IgD-negative memory B cell (primary cell): ENCODE measurements at regions not wholly inside any gene's neighbourhood (a gene's known extent, or its start where the extent isn't known, plus 50 kb on each side); places are given as distances from the start of the nearest gene placed in this dataset.

Source experiments
- H3K27ac Mint-ChIP-seq, 3 donors: one replicate each; pipeline ENCODE4 v1.8.0; 2020 to 2022; ENCODE audit warnings: mild to moderate bottlenecking in 3 of 3, mixed read lengths in 3 of 3, moderate library complexity in 1 of 3
- H3K27me3 Mint-ChIP-seq: one replicate; pipeline ENCODE4 v1.8.0; 2021; ENCODE audit warnings: mixed read lengths
- H3K36me3 Mint-ChIP-seq: one replicate; pipeline ENCODE4 v1.8.0; 2020; ENCODE audit warnings: mild to moderate bottlenecking, mixed read lengths
- H3K4me1 Mint-ChIP-seq, 3 donors: one replicate each; pipeline ENCODE4 v1.8.0; 2020 to 2022; ENCODE audit warnings: mixed read lengths in 3 of 3, mild to moderate bottlenecking in 1 of 3
- H3K4me3 Mint-ChIP-seq, 4 donors: one replicate each; pipeline ENCODE4 v1.8.0; 2020 to 2022; ENCODE audit warnings: mild to moderate bottlenecking in 4 of 4, mixed read lengths in 4 of 4, moderate library complexity in 3 of 4
- H3K9me3 Mint-ChIP-seq, 3 donors: one replicate each; pipeline ENCODE4 v1.8.0; 2020 to 2021; ENCODE audit warnings: mixed read lengths in 3 of 3, mild to moderate bottlenecking in 1 of 3

- Mint-ChIP-seq H3K9me3 (no peaks in the 10 kb centered on the region), H3K27me3 (peaks cover 5% of the 10 kb centered on the region), H3K36me3 (no peaks in the 10 kb centered on the region), H3K4me1 (no peaks in the 10 kb centered on the region), H3K4me3 (no peak overlapping the region), H3K27ac (no peak overlapping the region)
Observed at GRCh38 chr3:167909952-167910351, 174.4 kb downstream of the SERPINI1 start.

- H3K36me3 Mint-ChIP-seq, result no peaks in the 10 kb centered on the region
- no peak overlapping the region for H3K27ac Mint-ChIP-seq
- no peaks in the 10 kb centered on the region for H3K9me3 Mint-ChIP-seq
- H3K4me3 Mint-ChIP-seq, result no peak overlapping the region
- no peaks in the 10 kb centered on the region for H3K4me1 Mint-ChIP-seq
- peaks cover 5% of the 10 kb centered on the region for H3K27me3 Mint-ChIP-seq
Observed at GRCh38 chr3:167909504-167909896, 174.0 kb downstream of the SERPINI1 start.

GRCh38 chr3:167908746-167909503, 173.4 kb downstream of the SERPINI1 start:
- Mint-ChIP-seq H3K27me3 (peaks cover 5% of the 10 kb centered on the region), H3K36me3 (no peaks in the 10 kb centered on the region), H3K27ac (no peak overlapping the region), H3K4me1 (no peaks in the 10 kb centered on the region), H3K4me3 (no peak overlapping the region), H3K9me3 (no peaks in the 10 kb centered on the region)

GRCh38 chr3:167908221-167908620, 172.7 kb downstream of the SERPINI1 start:
- no peak overlapping the region for H3K4me3 Mint-ChIP-seq
- no peaks in the 10 kb centered on the region for H3K9me3 Mint-ChIP-seq
- H3K36me3 Mint-ChIP-seq, result no peaks in the 10 kb centered on the region
- no peaks in the 10 kb centered on the region for H3K4me1 Mint-ChIP-seq
- H3K27ac Mint-ChIP-seq, result no peak overlapping the region
- peaks cover 10% of the 10 kb centered on the region for H3K27me3 Mint-ChIP-seq

GRCh38 chr3:167901138-167901537, 165.6 kb downstream of the SERPINI1 start:
- H3K27me3 Mint-ChIP-seq, result peaks cover 5% of the 10 kb centered on the region
- H3K9me3 Mint-ChIP-seq, result no peaks in the 10 kb centered on the region
- no peak overlapping the region for H3K4me3 Mint-ChIP-seq
- no peak overlapping the region for H3K27ac Mint-ChIP-seq
- no peaks in the 10 kb centered on the region for H3K36me3 Mint-ChIP-seq
- no peaks in the 10 kb centered on the region for H3K4me1 Mint-ChIP-seq

- Mint-ChIP-seq H3K27ac (no peak overlapping the region), H3K4me1 (no peaks in the 10 kb centered on the region), H3K36me3 (no peaks in the 10 kb centered on the region), H3K27me3 (peaks cover 5% of the 10 kb centered on the region), H3K9me3 (no peaks in the 10 kb centered on the region), H3K4me3 (no peak overlapping the region)
Observed at GRCh38 chr3:167899093-167899492, 163.6 kb downstream of the SERPINI1 start.

GRCh38 chr3:167898091-167898490, 162.6 kb downstream of the SERPINI1 start:
- H3K9me3 Mint-ChIP-seq, result no peaks in the 10 kb centered on the region
- no peaks in the 10 kb centered on the region for H3K36me3 Mint-ChIP-seq
- no peak overlapping the region for H3K27ac Mint-ChIP-seq
- H3K27me3 Mint-ChIP-seq, result no peaks in the 10 kb centered on the region
- H3K4me1 Mint-ChIP-seq, result no peaks in the 10 kb centered on the region
- H3K4me3 Mint-ChIP-seq, result no peak overlapping the region

GRCh38 chr3:167895684-167896083, 160.2 kb downstream of the SERPINI1 start:
- Mint-ChIP-seq H3K9me3 (no peaks in the 10 kb centered on the region), H3K4me3 (no peak overlapping the region), H3K27ac (no peak overlapping the region), H3K27me3 (peaks cover 1% of the 10 kb centered on the region), H3K36me3 (no peaks in the 10 kb centered on the region), H3K4me1 (no peaks in the 10 kb centered on the region)

- Mint-ChIP-seq H3K4me3 (no peak overlapping the region), H3K27ac (no peak overlapping the region), H3K27me3 (peaks cover 1% of the 10 kb centered on the region), H3K4me1 (no peaks in the 10 kb centered on the region), H3K9me3 (no peaks in the 10 kb centered on the region), H3K36me3 (no peaks in the 10 kb centered on the region)
Observed at GRCh38 chr3:167895178-167895577, 159.7 kb downstream of the SERPINI1 start.

- Mint-ChIP-seq H3K4me1 (no peaks in the 10 kb centered on the region), H3K36me3 (no peaks in the 10 kb centered on the region), H3K27ac (no peak overlapping the region), H3K27me3 (peaks cover 1% of the 10 kb centered on the region), H3K4me3 (no peak overlapping the region), H3K9me3 (no peaks in the 10 kb centered on the region)
Observed at GRCh38 chr3:167892205-167892604, 156.7 kb downstream of the SERPINI1 start.

- H3K4me3 Mint-ChIP-seq, result no peak overlapping the region
Observed at GRCh38 chr3:167887096-167887495, 151.6 kb downstream of the SERPINI1 start.

GRCh38 chr3:167886690-167887089, 151.2 kb downstream of the SERPINI1 start:
- Mint-ChIP-seq H3K27ac (no peak overlapping the region), H3K27me3 (peaks cover 1% of the 10 kb centered on the region), H3K36me3 (no peaks in the 10 kb centered on the region), H3K4me1 (peaks cover 1 to 5% (median 3%) of the 10 kb centered on the region in 3 donors), H3K4me3 (no peak overlapping the region), H3K9me3 (no peaks in the 10 kb centered on the region)

More at GRCh38 chr3:167887096-167887495, 151.6 kb downstream of the SERPINI1 start:
- Mint-ChIP-seq H3K27me3 (peaks cover 1% of the 10 kb centered on the region), H3K36me3 (no peaks in the 10 kb centered on the region), H3K27ac (no peak overlapping the region), H3K9me3 (no peaks in the 10 kb centered on the region), H3K4me1 (peaks cover 0 to 2% (median 0%) of the 10 kb centered on the region in 3 donors)

- H3K9me3 Mint-ChIP-seq, result no peaks in the 10 kb centered on the region
- H3K27me3 Mint-ChIP-seq, result no peaks in the 10 kb centered on the region
- peaks cover 1 to 5% (median 3%) of the 10 kb centered on the region in 3 donors for H3K4me1 Mint-ChIP-seq
- H3K4me3 Mint-ChIP-seq, result no peak overlapping the region
- no peaks in the 10 kb centered on the region for H3K36me3 Mint-ChIP-seq
- H3K27ac Mint-ChIP-seq, result no peak overlapping the region
Observed at GRCh38 chr3:167885277-167885676, 149.8 kb downstream of the SERPINI1 start.

- Mint-ChIP-seq H3K27me3 (no peaks in the 10 kb centered on the region), H3K27ac (no peak overlapping the region), H3K9me3 (no peaks in the 10 kb centered on the region), H3K4me3 (no peak overlapping the region), H3K4me1 (peaks cover 1 to 5% (median 3%) of the 10 kb centered on the region in 3 donors), H3K36me3 (no peaks in the 10 kb centered on the region)
Observed at GRCh38 chr3:167884481-167884880, 149.0 kb downstream of the SERPINI1 start.

- no peak overlapping the region for H3K4me3 Mint-ChIP-seq
Observed at GRCh38 chr3:167883452-167883851, 147.9 kb downstream of the SERPINI1 start.

GRCh38 chr3:167882057-167882667, 146.6 kb downstream of the SERPINI1 start:
- H3K4me1 Mint-ChIP-seq, result peaks cover 1 to 5% (median 3%) of the 10 kb centered on the region in 3 donors
- H3K27me3 Mint-ChIP-seq, result no peaks in the 10 kb centered on the region
- no peak overlapping the region for H3K27ac Mint-ChIP-seq
- H3K9me3 Mint-ChIP-seq, result no peaks in the 10 kb centered on the region
- H3K36me3 Mint-ChIP-seq, result no peaks in the 10 kb centered on the region
- H3K4me3 Mint-ChIP-seq, result peak overlapping the region in 1 of 4 donors; percentile 7

More at GRCh38 chr3:167883452-167883851, 147.9 kb downstream of the SERPINI1 start:
- Mint-ChIP-seq H3K36me3 (no peaks in the 10 kb centered on the region), H3K27ac (no peak overlapping the region), H3K27me3 (no peaks in the 10 kb centered on the region), H3K4me1 (peaks cover 1 to 5% (median 3%) of the 10 kb centered on the region in 3 donors), H3K9me3 (no peaks in the 10 kb centered on the region)
